Fibroblast of skin of left biceps (primary cell): ENCODE measurements at regions not wholly inside any gene's neighbourhood (a gene's known extent, or its start where the extent isn't known, plus 50 kb on each side); places are given as distances from the start of the nearest gene placed in this dataset.
"Not testable (repeated sequence)": the region's sequence is repeated elsewhere in the genome, so short reads cannot be mapped to it uniquely, and the experiment has no call there.

Source experiments
- DNase-seq, 2 experiments: peaks; one replicate each; pipeline ENCODE4 v3.0.0-alpha.2; 2013; ENCODE audit warnings: low read depth in 2 of 2

GRCh38 chr1:120465900-120466299 lies 51.1 kb downstream of the NBPF8 start:
- not testable (repeated sequence) for DNase-seq

- DNase-seq: not testable (repeated sequence)
Observed at GRCh38 chr1:120477663-120478062, 62.8 kb downstream of the NBPF8 start.

DNA sequence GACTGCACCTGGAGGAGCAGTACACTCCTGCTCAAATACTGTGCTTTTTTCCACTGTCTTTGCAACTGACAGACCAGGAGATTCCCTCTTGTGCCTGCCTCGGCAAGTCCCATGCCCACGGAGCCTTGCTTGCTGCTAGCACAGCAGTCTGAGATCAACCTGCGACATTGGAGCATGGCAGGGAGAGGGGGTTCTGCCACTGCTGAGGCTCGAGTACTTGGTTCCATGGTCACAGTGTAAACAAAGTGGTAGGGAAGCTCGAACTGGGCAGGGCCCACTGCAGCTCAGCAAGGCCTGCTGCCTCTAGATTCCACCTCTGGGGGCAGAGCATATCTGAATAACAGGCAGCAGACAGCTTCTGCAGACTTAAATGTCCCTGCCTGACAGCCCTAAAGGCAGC lies 63.6 kb downstream of the NBPF8 start:
- DNase-seq: not testable (repeated sequence)

GRCh38 chr1:120487542-120487941 lies 72.7 kb downstream of the NBPF8 start:
- DNase-seq: not testable (repeated sequence)

- DNase-seq: not testable (repeated sequence)
Observed at GRCh38 chr1:120489217-120489616, 74.4 kb downstream of the NBPF8 start.

- DNase-seq: not testable (repeated sequence)
Observed at GRCh38 chr1:120497145-120497544, 82.3 kb downstream of the NBPF8 start.

- not testable (repeated sequence) for DNase-seq
Observed at GRCh38 chr1:120503284-120503683, 88.4 kb downstream of the NBPF8 start.

DNA sequence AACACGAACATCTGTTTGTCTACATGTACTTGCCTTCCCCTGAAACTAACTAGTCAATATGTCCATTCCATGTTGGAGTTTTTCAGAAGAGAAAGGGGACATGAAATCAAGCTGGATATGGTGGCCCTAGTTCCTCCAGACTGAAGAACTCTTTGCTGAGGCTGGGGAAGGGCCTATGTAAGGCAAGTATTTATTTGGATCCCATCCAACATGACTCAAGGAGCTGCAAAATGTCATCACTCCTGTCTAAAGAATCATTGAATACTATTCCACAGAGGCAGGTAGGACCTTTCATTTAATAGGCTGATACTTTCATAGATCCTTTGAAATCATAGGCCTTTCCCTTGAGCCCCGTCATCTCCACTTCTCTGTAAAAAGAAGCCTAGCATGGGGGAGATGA lies 91.5 kb downstream of the NBPF8 start:
- DNase-seq: not testable (repeated sequence)

- not testable (repeated sequence) for DNase-seq
Observed at GRCh38 chr1:120508351-120508750, 93.5 kb downstream of the NBPF8 start.

DNA sequence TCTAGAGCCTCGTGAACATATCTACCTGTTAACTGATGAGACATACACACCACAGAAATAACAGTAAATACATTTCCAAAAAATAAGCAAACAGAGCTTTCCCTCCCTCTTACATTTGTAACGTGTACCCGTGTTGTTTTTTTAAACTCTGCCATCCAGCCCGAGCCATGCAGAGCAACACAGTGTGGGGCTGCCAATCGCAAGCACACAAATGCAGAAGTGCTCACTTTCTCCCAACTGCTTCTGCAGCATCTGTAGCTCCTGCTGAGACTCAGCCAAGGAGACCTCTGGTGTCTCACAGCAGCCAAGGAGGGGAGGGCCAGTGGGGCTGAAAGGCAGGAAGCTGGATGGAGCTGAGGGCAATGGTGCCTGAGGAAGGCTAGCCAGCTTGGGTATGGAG lies 94.4 kb downstream of the NBPF8 start:
- DNase-seq: not testable (repeated sequence)

GRCh38 chr1:120513099-120513498 lies 98.3 kb downstream of the NBPF8 start:
- DNase-seq: not testable (repeated sequence)

DNA sequence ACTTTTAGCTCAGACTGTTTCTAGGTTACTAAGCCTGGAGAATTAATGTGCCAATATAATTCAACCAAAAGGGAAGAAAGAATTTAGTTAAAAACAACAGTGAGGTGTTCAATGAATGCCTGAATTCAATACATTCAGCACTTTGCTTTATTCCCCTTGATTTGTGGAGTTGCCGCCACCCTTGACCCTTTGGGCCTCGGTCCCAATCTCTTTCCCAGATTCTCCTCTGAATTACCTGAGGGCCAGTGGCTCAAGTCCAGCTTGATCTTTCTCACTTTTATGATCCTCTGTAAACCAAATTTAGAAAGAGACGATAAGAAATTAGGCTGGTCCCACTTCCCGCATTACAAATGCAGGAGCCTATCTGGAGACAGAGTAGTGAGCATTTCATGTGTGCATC lies 98.7 kb downstream of the NBPF8 start:
- not testable (repeated sequence) for DNase-seq

DNA sequence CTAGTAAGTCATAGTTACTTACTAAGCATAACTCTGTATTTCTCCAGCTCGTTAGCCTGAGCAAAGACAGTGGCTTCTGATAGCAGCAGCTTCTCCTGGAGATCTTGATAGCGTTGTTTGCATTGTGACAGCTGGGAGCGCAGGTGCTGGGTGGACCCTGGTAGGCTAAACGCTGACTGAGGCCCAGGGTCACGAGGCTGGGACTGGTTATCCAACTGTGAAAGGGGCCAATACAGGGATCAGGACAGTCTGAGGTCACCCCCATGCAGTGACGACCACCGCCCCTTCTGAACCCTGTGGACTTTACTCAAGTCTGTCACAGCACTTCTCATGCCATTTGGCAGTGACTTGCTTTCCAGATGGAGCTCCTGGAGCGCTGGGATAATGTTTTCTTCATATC lies 104.4 kb downstream of the NBPF8 start:
- not testable (repeated sequence) for DNase-seq

DNA sequence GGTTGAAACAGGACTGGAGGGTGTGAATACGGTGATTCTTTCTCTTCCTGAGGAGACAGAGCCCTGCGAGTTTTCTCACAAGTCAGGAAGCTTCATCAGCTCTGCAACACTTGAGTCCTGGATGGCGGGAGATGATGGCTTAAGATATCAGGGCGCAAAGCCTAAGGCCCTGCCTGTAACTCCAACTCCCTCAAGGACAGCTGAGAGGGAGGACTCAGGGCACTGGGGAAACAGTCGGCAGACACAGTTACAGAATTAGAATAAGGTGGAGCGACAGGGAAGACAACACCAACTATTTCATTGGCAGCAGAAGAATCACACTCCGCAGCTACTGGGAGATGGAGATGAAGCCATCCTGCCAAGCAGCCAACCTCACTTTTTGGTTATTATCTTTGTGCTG lies 109.6 kb downstream of the NBPF8 start:
- DNase-seq: not testable (repeated sequence)

DNA sequence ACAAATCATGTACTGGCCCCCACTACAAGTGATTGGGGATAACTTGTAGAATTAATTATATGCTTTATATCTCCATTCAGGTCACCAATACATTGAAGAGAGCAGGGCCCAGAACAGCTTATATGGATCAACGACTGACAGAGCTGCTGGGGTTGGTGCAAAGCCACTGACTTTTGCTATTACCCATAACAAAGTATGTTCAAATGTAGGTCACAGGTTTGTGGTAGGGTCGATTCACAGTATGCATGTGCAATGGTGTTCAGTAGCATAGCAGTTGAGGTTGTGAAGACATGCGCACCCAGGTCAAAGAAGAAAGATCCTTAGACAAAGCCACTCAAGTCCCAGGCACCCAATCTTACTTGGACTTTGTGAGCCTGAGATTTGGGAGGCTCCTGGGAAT lies 110.6 kb downstream of the NBPF8 start:
- not testable (repeated sequence) for DNase-seq

- not testable (repeated sequence) for DNase-seq
Observed at GRCh38 chr1:120529475-120530089, 114.7 kb downstream of the NBPF8 start.

- DNase-seq: not testable (repeated sequence)
Observed at GRCh38 chr1:120531455-120531854, 116.6 kb downstream of the NBPF8 start.

DNA sequence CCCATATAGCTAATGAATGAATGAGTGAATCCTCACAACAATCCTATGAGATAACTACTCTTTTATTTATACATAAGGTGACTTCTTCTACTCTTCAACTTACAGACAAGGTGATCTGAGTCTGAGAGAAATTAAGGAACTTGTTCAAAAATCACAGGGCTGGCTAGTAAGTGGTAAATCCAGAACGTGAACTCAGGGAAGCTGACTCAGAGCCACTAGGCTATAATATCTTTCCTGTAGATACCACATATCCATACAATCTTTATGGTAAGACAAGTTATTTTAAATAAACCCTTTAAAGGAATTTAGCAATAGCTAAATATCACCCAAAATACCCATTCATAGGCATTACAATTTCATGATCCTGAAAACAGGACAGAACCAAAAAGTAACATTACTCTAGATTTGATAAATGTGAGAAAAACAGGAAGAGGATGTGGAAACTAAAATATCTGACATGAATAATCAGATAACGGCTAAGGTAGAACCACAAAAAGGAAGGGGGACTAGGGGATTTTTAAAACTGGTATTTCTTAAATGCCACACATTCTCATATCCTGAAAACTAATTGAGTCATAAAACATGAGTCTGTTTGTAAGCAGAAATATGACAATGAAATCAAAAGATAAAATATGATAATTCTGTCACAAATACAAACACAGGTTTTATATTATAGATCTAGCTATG lies 119.7 kb downstream of the NBPF8 start:
- DNase-seq: not testable (repeated sequence)

- DNase-seq: peak; percentile 11 to 31
Observed at GRCh38 chr1:120535052-120535451, 120.2 kb downstream of the NBPF8 start.

GRCh38 chr1:120541394-120541793 lies 126.6 kb downstream of the NBPF8 start:
- not testable (repeated sequence) for DNase-seq

GRCh38 chr1:120542365-120542764 lies 127.5 kb downstream of the NBPF8 start:
- DNase-seq: not testable (repeated sequence)

DNA sequence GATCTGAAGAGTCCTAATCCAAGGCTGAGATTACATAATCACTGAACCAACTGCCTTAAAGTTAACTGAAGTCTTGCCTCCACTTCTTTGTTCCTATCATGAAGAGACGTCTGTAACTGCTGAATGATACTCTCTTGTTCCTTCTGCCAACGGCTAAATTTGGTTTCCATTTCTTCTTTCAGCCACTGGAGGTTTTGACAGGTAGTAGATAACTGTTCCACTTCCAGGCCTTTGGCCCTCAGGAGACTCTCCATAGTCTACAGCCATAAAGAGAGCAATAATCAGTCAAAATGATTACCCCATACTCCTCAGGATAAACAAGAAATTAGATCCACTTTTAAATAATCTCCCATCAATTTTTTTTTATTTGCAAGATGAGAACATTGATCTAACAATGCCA lies 128.1 kb downstream of the NBPF8 start:
- DNase-seq: not testable (repeated sequence)

GRCh38 chr1:120544434-120544833 lies 129.6 kb downstream of the NBPF8 start:
- not testable (repeated sequence) for DNase-seq
